GM12878 (cell line): ENCODE measurements at regions not wholly inside any gene's neighbourhood (a gene's known extent, or its start where the extent isn't known, plus 50 kb on each side); places are given as distances from the start of the nearest gene placed in this dataset.

Source experiments
- CEBPZ ChIP-seq: fragments of 150-350 bp; IDR thresholded peaks from 2 replicates; pipeline ENCODE4 v1.6.1; 2016; ENCODE audit warnings: low read depth, low read length
- EGR1 ChIP-seq, 2 experiments: IDR thresholded peaks; 1 replicate in 1 of 2; 2 replicates in 1 of 2; pipeline ENCODE4 v1.6.1; 2011 to 2012; ENCODE audit warnings: low read depth in 2 of 2, low read length in 2 of 2, borderline replicate concordance in 1 of 2, mild to moderate bottlenecking in 1 of 2, moderate library complexity in 1 of 2
- GABPA ChIP-seq: IDR thresholded peaks from 2 replicates; pipeline ENCODE4 v1.6.1; 2014; ENCODE audit warnings: antibody characterized with exemption, low read depth, mild to moderate bottlenecking, inconsistent platforms
- HCFC1 ChIP-seq: fragments of 150-350 bp; IDR thresholded peaks from 2 replicates; pipeline ENCODE4 v1.6.1; 2014; ENCODE audit warnings: low read length
- KAT2A ChIP-seq: conservative IDR thresholded peaks from 2 replicates; pipeline ENCODE4 v1.6.1; 2011; ENCODE audit warnings: low read depth, low read length; ENCODE audit not compliant: control insufficient read depth
- NBN ChIP-seq: fragments of 450-650 bp; IDR thresholded peaks from 2 replicates; pipeline ENCODE4 v1.6.1; 2016
- SP1 ChIP-seq: IDR thresholded peaks from one replicate; pipeline ENCODE4 v1.6.1; 2011; ENCODE audit warnings: low read depth, low read length
- USF1 ChIP-seq: IDR thresholded peaks from 2 replicates; pipeline ENCODE4 v1.6.1; 2011; ENCODE audit warnings: borderline replicate concordance, low read depth, mild to moderate bottlenecking, moderate library complexity, mixed read lengths, low read length; ENCODE audit not compliant: insufficient read depth; ENCODE audit errors: extremely low read length
- USF2 ChIP-seq: IDR thresholded peaks from 2 replicates; pipeline ENCODE4 v1.6.1; 2011; ENCODE audit warnings: low read depth, low read length, improper control_type of control experiment, borderline replicate concordance
- ZNF24 ChIP-seq: fragments of 450-650 bp; IDR thresholded peaks from 2 replicates; pipeline ENCODE4 v1.6.1; 2017; ENCODE audit warnings: antibody characterized with exemption, mild to moderate bottlenecking

GRCh38 chr3:1954632-1955031 is 144.0 kb upstream of the CNTN4 start:
- TF ChIP-seq CEBPZ (no peak), HCFC1 (no peak), GABPA (no peak), NBN (no peak), SP1 (no peak), ZNF24 (no peak), USF2 (no peak), EGR1 (IDR thresholded peaks at IDR 0.05; ENCODE audit: borderline replicate concordance in 1 of 2, low read depth in 2 of 2, low read length in 2 of 2) (no peak), KAT2A (no peak), USF1 (no peak)
